ENCODE measurements at regions not wholly inside any gene's neighbourhood (a gene's known extent, or its start where the extent isn't known, plus 50 kb on each side); places are given as distances from the start of the nearest gene placed in this dataset.

- no peak for DNase-seq (ENCODE audit: low spot score)
Observed at GRCh38 chr9:13387734-13388067, 108.2 kb upstream of the MPDZ start.

- DNase-seq (ENCODE audit: low spot score) = peak; percentile 70
Observed at GRCh38 chr9:13386935-13387733, 107.6 kb upstream of the MPDZ start.

- no peak for DNase-seq (ENCODE audit: low spot score)
Observed at GRCh38 chr9:13386316-13386715, 106.8 kb upstream of the MPDZ start.

GRCh38 chr9:13383855-13384254 lies 104.4 kb upstream of the MPDZ start:
- no peak for DNase-seq (ENCODE audit: low spot score)

GRCh38 chr9:13383216-13383615 lies 103.7 kb upstream of the MPDZ start:
- no peak for DNase-seq (ENCODE audit: low spot score)

GRCh38 chr9:13382595-13382994 lies 103.1 kb upstream of the MPDZ start:
- no peak for DNase-seq (ENCODE audit: low spot score)

- no peak for DNase-seq (ENCODE audit: low spot score)
Observed at GRCh38 chr9:13380903-13381302, 101.4 kb upstream of the MPDZ start.

GRCh38 chr9:13378154-13378553 lies 98.7 kb upstream of the MPDZ start:
- peak; percentile 60 for DNase-seq (ENCODE audit: low spot score)

- DNase-seq (ENCODE audit: low spot score) = no peak
Observed at GRCh38 chr9:13377171-13377925, 97.9 kb upstream of the MPDZ start.

GRCh38 chr9:13372510-13372909 lies 93.0 kb upstream of the MPDZ start:
- no peak for DNase-seq (ENCODE audit: low spot score)

- no peak for DNase-seq (ENCODE audit: low spot score)
Observed at GRCh38 chr9:13369431-13369830, 89.9 kb upstream of the MPDZ start.

- no peak for DNase-seq (ENCODE audit: low spot score)
Observed at GRCh38 chr9:13367784-13368183, 88.3 kb upstream of the MPDZ start.

- DNase-seq (ENCODE audit: low spot score) = peak; percentile 34
Observed at GRCh38 chr9:13364271-13365000, 84.9 kb upstream of the MPDZ start.

- DNase-seq (ENCODE audit: low spot score) = no peak
Observed at GRCh38 chr9:13361076-13361475, 81.6 kb upstream of the MPDZ start.

- DNase-seq (ENCODE audit: low spot score) = no peak
Observed at GRCh38 chr9:13360188-13360587, 80.7 kb upstream of the MPDZ start.

GRCh38 chr9:13358128-13358527 lies 78.6 kb upstream of the MPDZ start:
- peak; percentile 62 for DNase-seq (ENCODE audit: low spot score)

GRCh38 chr9:13354733-13355132 lies 75.2 kb upstream of the MPDZ start:
- DNase-seq (ENCODE audit: low spot score) = peak; percentile 47

GRCh38 chr9:13352451-13352979 lies 73.0 kb upstream of the MPDZ start:
- DNase-seq (ENCODE audit: low spot score) = no peak

GRCh38 chr9:13351778-13352386 lies 72.4 kb upstream of the MPDZ start:
- peak; percentile 40 for DNase-seq (ENCODE audit: low spot score)

- no peak for DNase-seq (ENCODE audit: low spot score)
Observed at GRCh38 chr9:13332571-13332970, 53.1 kb upstream of the MPDZ start.

GRCh38 chr9:13331320-13331719 lies 51.8 kb upstream of the MPDZ start:
- DNase-seq (ENCODE audit: low spot score) = no peak

- no peak for DNase-seq (ENCODE audit: low spot score)
Observed at GRCh38 chr9:13330396-13331004, 51.0 kb upstream of the MPDZ start.

Data from AG20443 (cell line).